Esophagus muscularis mucosa (tissue), 4 donors: ENCODE measurements at regions not wholly inside any gene's neighbourhood (a gene's known extent, or its start where the extent isn't known, plus 50 kb on each side); places are given as distances from the start of the nearest gene placed in this dataset.

ENCODE experiments used
- DNase-seq: peaks from one replicate; pipeline ENCODE4 v3.0.0-alpha.2; 2017; ENCODE audit errors: extremely low spot score
- H3K27ac ChIP-seq, 4 donors: fragments of 200-600 bp; sonication (generic); replicated peaks in 1 of 4; 1 replicate in 3 of 4; 2 replicates in 1 of 4; pipeline ENCODE4 v1.5.1; 2016 to 2019; ENCODE audit warnings: mild to moderate bottlenecking in 1 of 4
- H3K27me3 ChIP-seq, 4 donors: fragments of 200-600 bp; sonication (generic); one replicate each; pipeline versions ENCODE4 v1.5.1 to v1.6.0; 2016 to 2019
- H3K36me3 ChIP-seq, 4 donors: fragments of 200-600 bp; sonication (generic); one replicate each; pipeline ENCODE4 v1.5.1; 2016 to 2019
- H3K4me1 ChIP-seq, 4 donors: fragments of 200-600 bp; sonication (generic); one replicate each; pipeline ENCODE4 v1.5.1; 2016 to 2019
- H3K4me3 ChIP-seq, 4 donors: fragments of 200-600 bp; sonication (generic); 1 replicate in 2 of 4; 2 replicates in 2 of 4; pipeline ENCODE4 v1.5.1; 2016 to 2019; ENCODE audit warnings: mild to moderate bottlenecking in 4 of 4, moderate library complexity in 1 of 4
- H3K9me3 ChIP-seq, 4 donors: fragments of 200-600 bp; sonication (generic); 1 replicate in 3 of 4; 2 replicates in 1 of 4; pipeline ENCODE4 v1.5.1; 2016 to 2019
- CTCF ChIP-seq, 3 experiments: fragments of 200-600 bp in 2 of 3; fragments of 450-650 bp in 1 of 3; sonication (generic) in 2 of 3; IDR thresholded peaks; one replicate each; pipeline ENCODE4 v1.5.1; 2017 to 2019; ENCODE audit warnings: antibody characterized with exemption in 3 of 3, mild to moderate bottlenecking in 2 of 3, moderate library complexity in 1 of 3
- EP300 ChIP-seq: sonication (generic); formaldehyde crosslinking; IDR thresholded peaks from one replicate; pipeline ENCODE4 v1.6.1; 2017; ENCODE audit warnings: antibody characterized with exemption
- POLR2A ChIP-seq: fragments of 450-650 bp; IDR thresholded peaks from one replicate; pipeline ENCODE4 v1.6.1; 2017; ENCODE audit warnings: antibody characterized with exemption, moderate library complexity, mild to moderate bottlenecking, low read depth
- POLR2AphosphoS5 ChIP-seq, 2 donors: sonication (generic); formaldehyde crosslinking; IDR thresholded peaks; one replicate each; pipeline ENCODE4 v1.6.1; 2017; ENCODE audit warnings: antibody characterized with exemption in 2 of 2
- WGBS: methylation state at CpG from one replicate; pipeline ENCODE4 v1.1.5; 2018; 5-methylcytosine and 5-hydroxymethylcytosine counted together
- intact Hi-C: fragments of 100-400 bp; cut with DNase I; formaldehyde crosslinking; loops from one replicate; pipeline ENCODE4 v1.15.1; 2023

- Histone ChIP-seq H3K4me3 (no peak overlapping the region), H3K27me3 (peaks cover 0 to 22% (median 0%) of the 10 kb centered on the region in 4 donors), H3K9me3 (peaks cover 0 to 23% (median 15%) of the 10 kb centered on the region in 4 donors), H3K4me1 (no peaks in the 10 kb centered on the region), H3K36me3 (no peaks in the 10 kb centered on the region), H3K27ac (no peak overlapping the region)
- no peak for TF ChIP-seq POLR2A
- no peak for TF ChIP-seq EP300
- no peak for TF ChIP-seq CTCF (IDR thresholded peaks at IDR 0.05)
- TF ChIP-seq POLR2AphosphoS5 (IDR thresholded peaks at IDR 0.05): no peak
- intact Hi-C loops: no loop called here
- WGBS: 100% methylated on average over 1 of the region's 1 CpG
- DNase-seq: no peak
Measured at GRCh38 chr16:10232757-10233156, 50.5 kb upstream of the GRIN2A start.

GRCh38 chr16:10239640-10240039, 57.4 kb upstream of the GRIN2A start:
- Histone ChIP-seq H3K9me3 (no peaks in the 10 kb centered on the region), H3K36me3 (no peaks in the 10 kb centered on the region), H3K4me3 (no peak overlapping the region), H3K27me3 (peaks cover 0 to 40% (median 0%) of the 10 kb centered on the region in 4 donors), H3K27ac (no peak overlapping the region), H3K4me1 (no peaks in the 10 kb centered on the region)
- intact Hi-C loops: no loop called here
- DNase-seq: no peak
- WGBS: 73% methylated on average over 8 of the region's 8 CpGs
- no peak for TF ChIP-seq CTCF (IDR thresholded peaks at IDR 0.05)
- no peak for TF ChIP-seq EP300
- TF ChIP-seq POLR2AphosphoS5 (IDR thresholded peaks at IDR 0.05): no peak
- no peak for TF ChIP-seq POLR2A

- Histone ChIP-seq H3K9me3 (no peaks in the 10 kb centered on the region), H3K36me3 (no peaks in the 10 kb centered on the region), H3K27me3 (peaks cover 0 to 45% (median 0%) of the 10 kb centered on the region in 4 donors), H3K27ac (no peak overlapping the region), H3K4me3 (no peak overlapping the region), H3K4me1 (no peaks in the 10 kb centered on the region)
- 72% methylated on average over 7 of the region's 7 CpGs for WGBS
- intact Hi-C loops: no loop called here
- no peak for TF ChIP-seq EP300
- no peak for TF ChIP-seq POLR2AphosphoS5 (IDR thresholded peaks at IDR 0.05)
- TF ChIP-seq CTCF (IDR thresholded peaks at IDR 0.05): no peak
- no peak for TF ChIP-seq POLR2A
- no peak for DNase-seq
Measured at GRCh38 chr16:10240854-10241613, 58.8 kb upstream of the GRIN2A start.

DNA sequence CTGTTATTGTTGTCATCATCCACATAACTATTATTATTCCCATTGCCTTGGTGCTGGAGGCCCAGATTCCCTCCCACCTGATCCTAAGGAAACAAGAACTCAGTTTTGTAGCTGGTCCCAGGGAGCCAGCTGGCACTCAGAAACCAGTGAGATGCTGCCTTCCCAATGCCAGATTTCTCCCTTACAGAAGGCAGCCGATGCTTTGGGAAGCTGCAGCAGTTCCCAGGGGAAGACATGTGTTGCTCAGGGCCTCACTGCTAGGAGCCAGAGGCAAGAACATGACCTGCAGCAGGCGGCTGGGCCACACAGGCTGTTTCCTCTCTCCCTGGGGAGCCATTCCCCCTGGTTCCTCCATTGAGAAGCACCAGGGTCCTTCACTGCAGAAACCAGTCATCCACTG, 59.9 kb upstream of the GRIN2A start:
- no peak overlapping the region for H3K4me3 ChIP-seq
- WGBS: 37% methylated on average over 2 of the region's 2 CpGs
- H3K9me3 ChIP-seq: no peaks in the 10 kb centered on the region
- DNase-seq: no peak
- H3K27me3 ChIP-seq: peaks cover 0 to 45% (median 0%) of the 10 kb centered on the region in 4 donors
- intact Hi-C loops: no loop called here
- no peaks in the 10 kb centered on the region for H3K36me3 ChIP-seq
- H3K27ac ChIP-seq: no peak overlapping the region
- H3K4me1 ChIP-seq: no peaks in the 10 kb centered on the region
- TF ChIP-seq POLR2A (no peak), EP300 (no peak), POLR2AphosphoS5 (IDR thresholded peaks at IDR 0.05) (no peak)

DNA sequence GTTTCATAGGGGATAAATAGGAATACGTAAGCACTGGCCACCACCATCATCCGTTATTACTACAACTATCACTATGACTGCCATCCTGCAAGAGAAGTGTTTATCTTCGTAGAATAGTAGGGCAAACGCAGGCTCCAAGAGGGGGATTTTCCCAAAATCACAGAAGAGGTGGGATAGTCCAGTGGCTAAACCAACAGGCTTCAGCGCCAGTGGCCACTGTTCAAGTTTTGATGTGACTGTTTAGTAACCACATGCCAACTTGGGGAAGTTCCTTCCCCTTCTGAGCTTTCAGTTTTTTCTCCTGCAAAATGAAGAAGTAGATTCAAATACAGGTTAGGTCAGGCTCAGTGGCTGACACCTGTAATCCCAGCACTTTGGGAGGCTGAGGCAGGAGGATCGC, 60.7 kb upstream of the GRIN2A start:
- no peaks in the 10 kb centered on the region for H3K9me3 ChIP-seq
- H3K27ac ChIP-seq: no peak overlapping the region
- no peaks in the 10 kb centered on the region for H3K36me3 ChIP-seq
- H3K4me3 ChIP-seq: no peak overlapping the region
- peaks cover 0 to 45% (median 0%) of the 10 kb centered on the region in 4 donors for H3K27me3 ChIP-seq
- H3K4me1 ChIP-seq: no peaks in the 10 kb centered on the region
- intact Hi-C loops: no loop called here
- DNase-seq: no peak
- TF ChIP-seq CTCF (IDR thresholded peaks at IDR 0.05) (no peak), POLR2A (no peak), EP300 (no peak), POLR2AphosphoS5 (IDR thresholded peaks at IDR 0.05) (no peak)
- WGBS: 75% methylated on average over 6 of the region's 6 CpGs
